ENCODE measurements at regions not wholly inside any gene's neighbourhood (a gene's known extent, or its start where the extent isn't known, plus 50 kb on each side); places are given as distances from the start of the nearest gene placed in this dataset.
"Not testable (repeated sequence)": the region's sequence is repeated elsewhere in the genome, so short reads cannot be mapped to it uniquely, and the experiment has no call there.

DNA sequence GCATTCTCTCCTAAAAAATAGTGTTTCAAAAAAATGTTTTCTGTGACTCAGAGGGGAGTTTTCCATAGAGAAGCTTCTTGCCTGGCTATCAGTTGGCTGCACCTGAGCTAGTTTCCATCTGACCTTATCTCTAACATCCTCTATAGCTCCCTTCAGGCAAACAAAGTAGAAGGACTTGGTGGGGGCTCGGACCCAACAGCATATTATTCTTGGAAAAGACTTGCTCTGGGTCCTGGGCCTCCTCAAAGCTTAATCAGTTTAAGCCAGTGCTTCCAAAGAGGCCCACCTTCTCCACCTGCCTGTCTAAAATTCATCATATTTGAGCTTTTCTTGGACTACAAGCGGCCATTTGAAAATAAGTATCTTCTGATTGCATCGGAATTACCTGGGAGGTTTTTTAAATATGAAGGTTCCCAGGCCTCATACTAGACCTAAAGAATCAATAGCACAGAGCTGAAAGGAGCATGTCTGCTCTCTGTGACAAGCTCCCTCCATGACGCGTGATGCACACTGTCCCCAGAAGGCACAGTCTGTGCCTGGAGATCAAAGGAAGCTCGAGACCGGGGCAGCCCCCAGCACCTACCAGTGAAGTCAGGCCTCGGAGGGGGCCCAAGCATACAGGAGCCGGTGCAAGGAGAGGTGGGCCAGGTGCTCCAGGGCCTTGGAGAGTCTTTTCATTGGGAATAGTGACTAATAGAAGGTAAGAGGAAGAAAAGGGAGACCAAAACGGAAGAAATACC is 80.6 kb upstream of the HIVEP1 start:
- Histone ChIP-seq H4K20me1 (ENCODE audit: insufficient read depth, low read length) (no peaks in the 10 kb centered on the region), H3K9me2 (ENCODE audit: insufficient read depth, low read length) (no peaks in the 10 kb centered on the region), H3K4me1 (ENCODE audit: insufficient read depth, low read length, poor library complexity, severe bottlenecking) (no peaks in the 10 kb centered on the region), H3K4me2 (ENCODE audit: low read length) (no peak overlapping the region), H3K36me3 (ENCODE audit: insufficient read depth, low read length) (no peaks in the 10 kb centered on the region), H3K9me3 (ENCODE audit: low read length) (no peaks in the 10 kb centered on the region), H3K79me2 (ENCODE audit: insufficient read depth, low read depth, low read length) (no peaks in the 10 kb centered on the region), H3K4me3 (ENCODE audit: low read depth, low read length, poor library complexity, severe bottlenecking) (no peak overlapping the region), H2AFZ (ENCODE audit: low read length) (no peak overlapping the region), H3K27ac (ENCODE audit: low read depth, low read length, poor library complexity, severe bottlenecking) (no peak overlapping the region)
- DNase-seq (ENCODE audit: low spot score): no peak
- ChIA-PET CTCF (ENCODE audit: unreplicated experiment) (no interaction called here), POLR2A (interaction anchor here (0.6 kb wide), 1 partner anchor 635 kb away, joined by 4 read pairs; no protein-coding TSS in a partner anchor)
- no peak for TF ChIP-seq EZH2phosphoT487 (IDR thresholded peaks at IDR 0.05; ENCODE audit: borderline replicate concordance, low read depth, low read length)
- TF ChIP-seq, protein P1, sequence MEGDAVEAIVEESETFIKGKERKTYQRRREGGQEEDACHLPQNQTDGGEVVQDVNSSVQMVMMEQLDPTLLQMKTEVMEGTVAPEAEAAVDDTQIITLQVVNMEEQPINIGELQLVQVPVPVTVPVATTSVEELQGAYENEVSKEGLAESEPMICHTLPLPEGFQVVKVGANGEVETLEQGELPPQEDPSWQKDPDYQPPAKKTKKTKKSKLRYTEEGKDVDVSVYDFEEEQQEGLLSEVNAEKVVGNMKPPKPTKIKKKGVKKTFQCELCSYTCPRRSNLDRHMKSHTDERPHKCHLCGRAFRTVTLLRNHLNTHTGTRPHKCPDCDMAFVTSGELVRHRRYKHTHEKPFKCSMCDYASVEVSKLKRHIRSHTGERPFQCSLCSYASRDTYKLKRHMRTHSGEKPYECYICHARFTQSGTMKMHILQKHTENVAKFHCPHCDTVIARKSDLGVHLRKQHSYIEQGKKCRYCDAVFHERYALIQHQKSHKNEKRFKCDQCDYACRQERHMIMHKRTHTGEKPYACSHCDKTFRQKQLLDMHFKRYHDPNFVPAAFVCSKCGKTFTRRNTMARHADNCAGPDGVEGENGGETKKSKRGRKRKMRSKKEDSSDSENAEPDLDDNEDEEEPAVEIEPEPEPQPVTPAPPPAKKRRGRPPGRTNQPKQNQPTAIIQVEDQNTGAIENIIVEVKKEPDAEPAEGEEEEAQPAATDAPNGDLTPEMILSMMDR (conservative IDR thresholded peaks at IDR 0.05; ENCODE audit: low read length): no peak
- no TSS peak for BruUV-seq (replicated peaks)
- intact Hi-C loops (cut with micrococcal nuclease; ENCODE audit: unreplicated experiment): no loop called here

DNA sequence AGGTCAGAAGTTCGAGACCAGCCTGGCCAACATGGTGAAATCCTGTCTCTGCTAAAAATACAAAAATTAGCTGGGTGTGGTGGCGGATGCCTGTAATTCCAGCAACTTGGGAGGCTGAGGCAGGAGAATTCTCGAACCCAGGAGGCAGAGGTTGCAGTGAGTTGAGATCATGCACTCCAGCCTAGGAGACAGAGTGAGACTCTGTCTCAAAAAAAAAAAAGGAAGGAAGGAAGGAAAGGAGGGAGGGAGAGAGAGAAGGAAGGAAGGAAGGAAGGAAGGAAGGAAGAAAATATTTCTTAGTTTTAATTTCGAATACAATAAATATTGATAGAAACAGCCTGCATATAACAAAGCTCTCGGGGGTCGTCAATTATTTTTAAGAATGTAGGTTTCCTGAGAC is 81.3 kb upstream of the HIVEP1 start:
- POLR2A ChIA-PET: interaction anchor here (0.6 kb wide), 1 partner anchor 634 kb away, joined by 4 read pairs; no protein-coding TSS in a partner anchor
- H3K36me3 ChIP-seq (ENCODE audit: insufficient read depth, low read length); H2AFZ ChIP-seq (ENCODE audit: low read length); H4K20me1 ChIP-seq (ENCODE audit: insufficient read depth, low read length); DNase-seq (ENCODE audit: low spot score); H3K27ac ChIP-seq (ENCODE audit: low read depth, low read length, poor library complexity, severe bottlenecking); H3K4me3 ChIP-seq (ENCODE audit: low read depth, low read length, poor library complexity, severe bottlenecking); CTCF ChIA-PET (ENCODE audit: unreplicated experiment); intact Hi-C loops (cut with micrococcal nuclease; ENCODE audit: unreplicated experiment); H3K4me1 ChIP-seq (ENCODE audit: insufficient read depth, low read length, poor library complexity, severe bottlenecking); H3K4me2 ChIP-seq (ENCODE audit: low read length); H3K9me2 ChIP-seq (ENCODE audit: insufficient read depth, low read length); H3K79me2 ChIP-seq (ENCODE audit: insufficient read depth, low read depth, low read length); H3K9me3 ChIP-seq (ENCODE audit: low read length); BruUV-seq (replicated peaks): not testable (repeated sequence)

DNA sequence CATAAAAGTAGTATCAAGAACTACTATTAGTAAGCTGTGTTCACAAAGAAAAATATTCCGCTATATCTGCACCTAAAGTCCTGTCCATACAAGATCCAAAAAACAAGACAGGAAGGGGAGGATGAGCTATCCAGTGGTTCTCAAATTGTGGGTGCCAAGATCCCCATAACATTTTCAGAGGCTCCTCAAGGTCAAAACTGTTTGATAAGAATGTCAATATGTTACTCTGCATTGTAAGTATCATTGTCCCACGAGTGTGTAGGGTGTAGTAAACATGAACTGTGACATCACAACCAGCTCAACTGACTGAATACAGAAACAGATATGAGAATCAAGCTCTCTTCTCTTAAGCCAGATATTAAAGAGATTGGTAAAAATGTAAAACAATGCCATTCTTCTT is 81.9 kb upstream of the HIVEP1 start:
- Histone ChIP-seq H3K4me2 (ENCODE audit: low read length) (no peak overlapping the region), H3K4me1 (ENCODE audit: insufficient read depth, low read length, poor library complexity, severe bottlenecking) (no peaks in the 10 kb centered on the region), H3K9me2 (ENCODE audit: insufficient read depth, low read length) (no peaks in the 10 kb centered on the region), H3K4me3 (ENCODE audit: low read depth, low read length, poor library complexity, severe bottlenecking) (no peak overlapping the region), H3K27ac (ENCODE audit: low read depth, low read length, poor library complexity, severe bottlenecking) (no peak overlapping the region), H3K79me2 (ENCODE audit: insufficient read depth, low read depth, low read length) (no peaks in the 10 kb centered on the region), H4K20me1 (ENCODE audit: insufficient read depth, low read length) (no peaks in the 10 kb centered on the region), H2AFZ (ENCODE audit: low read length) (no peak overlapping the region), H3K36me3 (ENCODE audit: insufficient read depth, low read length) (no peaks in the 10 kb centered on the region), H3K9me3 (ENCODE audit: low read length) (no peaks in the 10 kb centered on the region)
- intact Hi-C loops (cut with micrococcal nuclease; ENCODE audit: unreplicated experiment): no loop called here
- no peak for TF ChIP-seq EZH2phosphoT487 (IDR thresholded peaks at IDR 0.05; ENCODE audit: borderline replicate concordance, low read depth, low read length)
- TF ChIP-seq, protein P1 (conservative IDR thresholded peaks at IDR 0.05; ENCODE audit: low read length): no peak
- ChIA-PET POLR2A (no interaction called here), CTCF (ENCODE audit: unreplicated experiment) (no interaction called here)
- BruUV-seq (replicated peaks): no TSS peak
- DNase-seq (ENCODE audit: low spot score): no peak

Measured in OCI-LY7 (cell line).